ENCODE measurements at regions not wholly inside any gene's neighbourhood (a gene's known extent, or its start where the extent isn't known, plus 50 kb on each side); places are given as distances from the start of the nearest gene placed in this dataset.

GRCh38 chr10:6637053-6637452 lies 57.0 kb upstream of the PRKCQ start:
- no peak for DNase-seq (ENCODE audit: low spot score)

DNA sequence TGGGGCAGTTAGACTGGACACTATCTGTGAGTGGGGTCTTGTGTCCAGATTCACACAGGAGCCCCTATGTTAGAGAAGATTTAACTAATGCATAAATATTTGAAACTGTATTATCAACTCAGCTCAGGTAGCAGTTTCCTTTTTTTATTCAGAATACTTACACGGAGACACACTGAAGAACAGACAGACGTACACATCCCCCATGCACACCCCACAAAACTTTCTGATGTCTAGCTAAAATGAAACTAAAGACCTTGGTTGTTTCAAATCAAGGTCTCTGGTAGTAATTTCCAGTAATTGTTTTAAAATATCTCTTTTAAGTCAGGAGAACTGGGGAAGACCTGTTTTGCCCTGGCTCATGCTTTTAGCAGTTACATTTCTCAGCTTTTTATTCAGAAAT lies 55.7 kb upstream of the PRKCQ start:
- no peak for DNase-seq (ENCODE audit: low spot score)
